ENCODE measurements at regions not wholly inside any gene's neighbourhood (a gene's known extent, or its start where the extent isn't known, plus 50 kb on each side); places are given as distances from the start of the nearest gene placed in this dataset.

- TF ChIP-seq CTCF (IDR thresholded peaks at IDR 0.05): no peak
- no peak for TF ChIP-seq POLR2A (IDR thresholded peaks at IDR 0.05)
Measured at GRCh38 chr1:5367306-5367705, 624.9 kb downstream of the NPHP4 start.

Data from body of pancreas (tissue), 4 donors.